Ishikawa (cell line): ENCODE measurements at regions not wholly inside any gene's neighbourhood (a gene's known extent, or its start where the extent isn't known, plus 50 kb on each side); places are given as distances from the start of the nearest gene placed in this dataset.

Experiments used
- EGR1 ChIP-seq: IDR thresholded peaks from 2 replicates; pipeline ENCODE4 v1.6.1; 2012
- TAF1 ChIP-seq: IDR thresholded peaks from 2 replicates; pipeline ENCODE4 v1.6.1; 2012; ENCODE audit warnings: low read depth, mild to moderate bottlenecking

- no peak for TF ChIP-seq TAF1
- TF ChIP-seq EGR1 = no peak
Observed at GRCh38 chr3:56919797-56920195, 118.0 kb upstream of the ARHGEF3 start.
